Effector CD8-positive, alpha-beta T cell (primary cell): ENCODE measurements at regions not wholly inside any gene's neighbourhood (a gene's known extent, or its start where the extent isn't known, plus 50 kb on each side); places are given as distances from the start of the nearest gene placed in this dataset.

Experiments
- DNase-seq: peaks from one replicate; lab custom pipeline; 2025; lab: John Stamatoyannopoulos, UW

- peak; percentile 7 for DNase-seq
Measured at GRCh38 chr10:83871187-83872081, 267.9 kb upstream of the GHITM start.

- DNase-seq = no peak
Measured at GRCh38 chr10:83880252-83880791, 259.0 kb upstream of the GHITM start.

- no peak for DNase-seq
Measured at GRCh38 chr10:83881661-83882060, 257.6 kb upstream of the GHITM start.

GRCh38 chr10:83886871-83887270 is 252.4 kb upstream of the GHITM start:
- no peak for DNase-seq

GRCh38 chr10:83892737-83893136 is 246.6 kb upstream of the GHITM start:
- DNase-seq = no peak

- no peak for DNase-seq
Measured at GRCh38 chr10:83896219-83896618, 243.1 kb upstream of the GHITM start.

GRCh38 chr10:83897626-83898025 is 241.7 kb upstream of the GHITM start:
- DNase-seq = no peak

- DNase-seq = no peak
Measured at GRCh38 chr10:83908506-83908905, 230.8 kb upstream of the GHITM start.

- DNase-seq = no peak
Measured at GRCh38 chr10:83909001-83909400, 230.3 kb upstream of the GHITM start.

GRCh38 chr10:83915801-83916200 is 223.5 kb upstream of the GHITM start:
- no peak for DNase-seq

- DNase-seq = no peak
Measured at GRCh38 chr10:83917537-83918506, 221.5 kb upstream of the GHITM start.

- no peak for DNase-seq
Measured at GRCh38 chr10:83919187-83919586, 220.1 kb upstream of the GHITM start.

- DNase-seq = no peak
Measured at GRCh38 chr10:83921984-83922860, 217.1 kb upstream of the GHITM start.

GRCh38 chr10:83925133-83925532 is 214.2 kb upstream of the GHITM start:
- DNase-seq = no peak

- DNase-seq = no peak
Measured at GRCh38 chr10:83926606-83927005, 212.7 kb upstream of the GHITM start.

- no peak for DNase-seq
Measured at GRCh38 chr10:83927166-83927565, 212.1 kb upstream of the GHITM start.

- no peak for DNase-seq
Measured at GRCh38 chr10:83929399-83929798, 209.9 kb upstream of the GHITM start.

- no peak for DNase-seq
Measured at GRCh38 chr10:83931669-83932068, 207.6 kb upstream of the GHITM start.

- no peak for DNase-seq
Measured at GRCh38 chr10:83932245-83932644, 207.1 kb upstream of the GHITM start.

- no peak for DNase-seq
Measured at GRCh38 chr10:83934062-83934461, 205.2 kb upstream of the GHITM start.

- DNase-seq = no peak
Measured at GRCh38 chr10:83934641-83935338, 204.5 kb upstream of the GHITM start.
